ENCODE measurements at regions not wholly inside any gene's neighbourhood (a gene's known extent, or its start where the extent isn't known, plus 50 kb on each side); places are given as distances from the start of the nearest gene placed in this dataset.

GRCh38 chr12:42003031-42003430 is 141.6 kb downstream of the GXYLT1 start (continued):
- TF ChIP-seq ZBTB11 (tag by site-specific recombination; conservative IDR thresholded peaks at IDR 0.05; ENCODE audit: low read depth) (no peak), WT1 (tag by site-specific recombination; IDR thresholded peaks at IDR 0.05) (no peak), IKZF3 (tag by site-specific recombination; IDR thresholded peaks at IDR 0.05) (no peak)

- POLR2A ChIA-PET: no interaction called here
- Histone ChIP-seq H3K4me3 (ENCODE audit: low read depth, low read length) (no peak overlapping the region), H3K27ac (ENCODE audit: extremely low read depth, low read depth, low read length) (no peak overlapping the region), H3K36me3 (ENCODE audit: control insufficient read depth in 2 of 2, insufficient read depth in 1 of 2, low read length in 2 of 2) (no peaks in the 10 kb centered on the region), H3K9me3 (ENCODE audit: control insufficient read depth, insufficient read depth, low read depth, low read length) (no peaks in the 10 kb centered on the region), H3K4me1 (ENCODE audit: control insufficient read depth, insufficient read depth, low read length) (no peaks in the 10 kb centered on the region)
- CTCF ChIA-PET: interaction anchor here (2.0 kb wide), 1 partner anchor 22 kb away, joined by 12 read pairs; no protein-coding TSS in a partner anchor
- TF ChIP-seq ZNF768 (tag by site-specific recombination; IDR thresholded peaks at IDR 0.05) (no peak), IKZF3 (tag by site-specific recombination; IDR thresholded peaks at IDR 0.05) (no peak), ZBTB44 (tag by site-specific recombination; IDR thresholded peaks at IDR 0.05) (no peak), ZNF521 (tag by site-specific recombination; IDR thresholded peaks at IDR 0.05) (no peak), PATZ1 (tag by site-specific recombination; IDR thresholded peaks at IDR 0.05) (no peak), ZNF266 (tag by site-specific recombination; IDR thresholded peaks at IDR 0.05; ENCODE audit: low read depth) (no peak), ZNF121 (tag by site-specific recombination; IDR thresholded peaks at IDR 0.05) (no peak), ELK4 (IDR thresholded peaks at IDR 0.05; ENCODE audit: borderline replicate concordance, low read depth, low read length) (no peak), ZNF23 (tag by site-specific recombination; IDR thresholded peaks at IDR 0.05; ENCODE audit: borderline replicate concordance) (no peak), ZNF645 (tag by site-specific recombination; IDR thresholded peaks at IDR 0.05) (no peak), ZNF354C (tag by site-specific recombination; IDR thresholded peaks at IDR 0.05; ENCODE audit: borderline replicate concordance, low read depth) (no peak), ZSCAN30 (tag by site-specific recombination; IDR thresholded peaks at IDR 0.05) (no peak)
Observed at GRCh38 chr12:42002563-42002962, 142.1 kb downstream of the GXYLT1 start.

Measured in HEK293 (cell line).